ENCODE measurements at regions not wholly inside any gene's neighbourhood (a gene's known extent, or its start where the extent isn't known, plus 50 kb on each side); places are given as distances from the start of the nearest gene placed in this dataset.

DNA sequence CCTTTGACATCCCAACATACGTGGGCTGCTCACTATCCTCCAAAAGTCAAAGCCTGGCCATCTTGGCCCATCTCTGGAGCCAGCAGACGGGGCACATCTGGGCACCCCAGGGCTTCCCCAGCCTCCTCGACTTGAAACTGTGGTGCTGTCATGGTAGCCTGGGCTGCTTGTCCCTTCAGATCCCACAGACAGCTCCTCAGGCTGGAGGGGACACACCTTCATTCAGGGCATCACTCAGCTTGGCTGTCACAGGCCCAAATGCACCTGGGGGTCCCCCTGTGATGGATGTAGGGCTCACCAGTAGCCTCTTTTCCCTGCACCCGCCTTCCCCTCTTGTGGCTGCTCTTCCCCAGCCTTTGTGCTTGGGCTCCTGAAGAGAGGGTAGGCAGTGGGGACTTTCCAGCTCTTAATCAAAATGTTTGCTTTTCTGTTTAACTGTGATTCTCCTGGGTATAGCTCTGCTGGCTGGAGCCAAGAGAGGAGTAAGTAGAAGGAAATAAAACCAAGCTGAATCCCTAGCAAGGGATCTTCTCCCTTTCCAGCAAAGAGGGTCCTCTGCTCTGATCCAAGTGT lies 92.3 kb downstream of the GYPC start:
- no peaks in the 10 kb centered on the region for H3K9me3 ChIP-seq
- no peak overlapping the region for H3K27ac ChIP-seq
- no peaks in the 10 kb centered on the region for H3K4me1 ChIP-seq (ENCODE audit: control insufficient read depth in 1 of 2, low read depth in 2 of 2)
- TF ChIP-seq, protein P1, sequence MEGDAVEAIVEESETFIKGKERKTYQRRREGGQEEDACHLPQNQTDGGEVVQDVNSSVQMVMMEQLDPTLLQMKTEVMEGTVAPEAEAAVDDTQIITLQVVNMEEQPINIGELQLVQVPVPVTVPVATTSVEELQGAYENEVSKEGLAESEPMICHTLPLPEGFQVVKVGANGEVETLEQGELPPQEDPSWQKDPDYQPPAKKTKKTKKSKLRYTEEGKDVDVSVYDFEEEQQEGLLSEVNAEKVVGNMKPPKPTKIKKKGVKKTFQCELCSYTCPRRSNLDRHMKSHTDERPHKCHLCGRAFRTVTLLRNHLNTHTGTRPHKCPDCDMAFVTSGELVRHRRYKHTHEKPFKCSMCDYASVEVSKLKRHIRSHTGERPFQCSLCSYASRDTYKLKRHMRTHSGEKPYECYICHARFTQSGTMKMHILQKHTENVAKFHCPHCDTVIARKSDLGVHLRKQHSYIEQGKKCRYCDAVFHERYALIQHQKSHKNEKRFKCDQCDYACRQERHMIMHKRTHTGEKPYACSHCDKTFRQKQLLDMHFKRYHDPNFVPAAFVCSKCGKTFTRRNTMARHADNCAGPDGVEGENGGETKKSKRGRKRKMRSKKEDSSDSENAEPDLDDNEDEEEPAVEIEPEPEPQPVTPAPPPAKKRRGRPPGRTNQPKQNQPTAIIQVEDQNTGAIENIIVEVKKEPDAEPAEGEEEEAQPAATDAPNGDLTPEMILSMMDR (IDR thresholded peaks at IDR 0.05) = no peak
- DNase-seq (ENCODE audit: low spot score) (no peak), ATAC-seq (ENCODE audit: insufficient number of reproducible peaks, low FRiP score, low read depth) (no peak)
- H3K36me3 ChIP-seq = no peaks in the 10 kb centered on the region
- H3K4me3 ChIP-seq = no peak overlapping the region
- no peaks in the 10 kb centered on the region for H3K27me3 ChIP-seq (replicated peaks; ENCODE audit: insufficient read depth)

DNA sequence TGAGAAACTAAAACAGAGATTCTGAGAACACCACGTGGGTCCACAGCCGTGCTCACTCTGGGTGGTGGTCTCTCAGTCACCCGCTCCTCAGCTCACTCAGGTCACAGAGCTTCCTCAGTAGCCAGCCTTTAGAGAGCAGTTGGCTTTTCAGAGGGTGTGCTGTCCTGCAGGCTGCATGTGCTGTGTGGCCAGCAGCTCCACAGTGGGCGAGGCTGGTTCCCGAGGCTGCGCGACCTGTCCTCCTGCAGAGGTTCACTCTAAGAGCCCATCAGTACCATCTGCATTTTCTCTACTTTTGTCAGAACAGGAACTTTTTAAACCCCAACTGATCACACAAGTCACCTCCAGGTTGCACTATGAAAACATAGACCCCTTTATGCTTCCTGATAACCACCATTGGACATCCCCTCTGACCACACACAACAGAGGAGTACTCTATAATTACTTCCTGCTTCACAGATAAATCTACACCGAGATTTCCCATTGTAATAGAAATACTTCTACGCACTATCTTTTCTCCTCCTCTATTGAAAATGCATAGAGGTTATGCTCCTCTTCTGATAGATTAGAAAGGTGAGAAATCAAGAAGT lies 93.1 kb downstream of the GYPC start:
- Histone ChIP-seq H3K36me3 (no peaks in the 10 kb centered on the region), H3K27me3 (replicated peaks; ENCODE audit: insufficient read depth) (no peaks in the 10 kb centered on the region), H3K4me3 (no peak overlapping the region), H3K4me1 (ENCODE audit: control insufficient read depth in 1 of 2, low read depth in 2 of 2) (no peaks in the 10 kb centered on the region), H3K9me3 (no peaks in the 10 kb centered on the region), H3K27ac (no peak overlapping the region)
- TF ChIP-seq, protein P1 (IDR thresholded peaks at IDR 0.05) = no peak
- ATAC-seq (ENCODE audit: insufficient number of reproducible peaks, low FRiP score, low read depth) = no peak
- no peak for DNase-seq (ENCODE audit: low spot score)

DNA sequence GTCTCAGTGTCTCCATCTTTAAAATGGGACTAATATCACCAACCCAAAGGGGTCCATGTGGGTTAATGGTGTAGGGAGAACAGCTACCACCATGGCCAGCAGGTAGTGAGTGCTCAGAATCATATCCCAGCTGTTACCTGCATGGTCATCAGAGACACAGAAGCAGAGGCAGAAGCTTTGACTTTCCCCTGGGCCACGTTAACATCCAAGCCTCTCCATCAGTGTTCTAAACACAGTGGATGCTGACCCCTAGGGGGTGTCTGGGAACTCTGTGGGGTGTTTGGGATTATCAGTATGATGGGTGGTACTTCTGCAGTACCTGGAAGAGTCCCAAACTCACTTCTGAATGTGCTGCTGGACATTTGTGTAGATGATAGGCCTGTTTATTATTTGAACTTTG lies 93.6 kb downstream of the GYPC start:
- TF ChIP-seq, protein P1 (IDR thresholded peaks at IDR 0.05) = no peak
- H3K9me3 ChIP-seq = no peaks in the 10 kb centered on the region
- ATAC-seq (ENCODE audit: insufficient number of reproducible peaks, low FRiP score, low read depth) (no peak), DNase-seq (ENCODE audit: low spot score) (no peak)
- no peaks in the 10 kb centered on the region for H3K36me3 ChIP-seq
- no peaks in the 10 kb centered on the region for H3K4me1 ChIP-seq (ENCODE audit: control insufficient read depth in 1 of 2, low read depth in 2 of 2)
- no peak overlapping the region for H3K4me3 ChIP-seq
- H3K27ac ChIP-seq = no peak overlapping the region
- H3K27me3 ChIP-seq (replicated peaks; ENCODE audit: insufficient read depth) = no peaks in the 10 kb centered on the region

DNA sequence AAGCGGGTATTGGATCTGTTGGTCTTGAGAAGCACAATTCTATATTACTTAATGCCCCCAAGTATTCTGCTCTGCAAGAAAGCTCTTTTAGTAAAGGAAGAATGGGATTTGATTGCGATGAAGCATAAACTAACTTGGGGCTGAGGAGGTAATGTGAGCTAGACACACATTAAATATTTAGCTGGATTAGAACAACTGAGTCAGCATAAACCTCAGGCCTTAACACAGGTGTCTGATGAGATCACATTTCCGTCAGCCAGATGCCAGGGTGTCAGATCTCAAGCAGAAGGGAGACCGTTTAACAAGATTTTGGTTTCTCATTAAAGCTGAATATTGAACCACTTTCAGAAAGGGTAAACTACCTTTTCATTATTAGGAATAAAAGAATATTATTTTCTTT lies 94.5 kb downstream of the GYPC start:
- Histone ChIP-seq H3K9me3 (no peaks in the 10 kb centered on the region), H3K4me1 (ENCODE audit: control insufficient read depth in 1 of 2, low read depth in 2 of 2) (no peaks in the 10 kb centered on the region)

DNA sequence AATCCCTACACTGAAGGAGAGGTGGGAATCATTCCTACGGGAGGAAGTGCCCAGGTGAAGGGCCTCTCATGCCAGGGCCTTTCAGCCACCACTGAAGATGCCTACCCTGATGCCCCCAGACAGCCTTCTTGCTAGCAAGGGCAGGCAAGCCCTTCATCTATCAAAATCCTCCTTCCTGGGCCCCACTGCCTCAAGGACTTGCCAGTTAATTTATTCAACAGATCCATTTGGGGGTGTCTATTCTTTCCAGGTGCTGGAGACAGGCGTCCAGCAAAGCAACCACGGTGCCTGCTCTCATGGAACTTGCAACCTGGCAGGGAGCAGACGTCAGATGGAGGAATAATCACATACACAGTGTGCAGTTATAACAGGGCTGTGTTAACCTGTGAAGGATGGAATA lies 95.5 kb downstream of the GYPC start:
- Histone ChIP-seq H3K27ac (no peak overlapping the region), H3K9me3 (no peaks in the 10 kb centered on the region), H3K36me3 (no peaks in the 10 kb centered on the region), H3K4me3 (no peak overlapping the region), H3K4me1 (ENCODE audit: control insufficient read depth in 1 of 2, low read depth in 2 of 2) (no peaks in the 10 kb centered on the region), H3K27me3 (replicated peaks; ENCODE audit: insufficient read depth) (no peaks in the 10 kb centered on the region)
- ATAC-seq (ENCODE audit: insufficient number of reproducible peaks, low FRiP score, low read depth) (no peak), DNase-seq (ENCODE audit: low spot score) (no peak)
- TF ChIP-seq, protein P1 (IDR thresholded peaks at IDR 0.05) = no peak

More for the DNA sequence above, 94.5 kb downstream of the GYPC start:
- Histone ChIP-seq H3K27ac (no peak overlapping the region), H3K36me3 (no peaks in the 10 kb centered on the region), H3K4me3 (no peak overlapping the region), H3K27me3 (replicated peaks; ENCODE audit: insufficient read depth) (no peaks in the 10 kb centered on the region)
- ATAC-seq (ENCODE audit: insufficient number of reproducible peaks, low FRiP score, low read depth) (no peak), DNase-seq (ENCODE audit: low spot score) (no peak)
- TF ChIP-seq, protein P1 (IDR thresholded peaks at IDR 0.05) = no peak
